DND-41 (cell line): ENCODE measurements at regions not wholly inside any gene's neighbourhood (a gene's known extent, or its start where the extent isn't known, plus 50 kb on each side); places are given as distances from the start of the nearest gene placed in this dataset.

Experiments
- CTCF ChIP-seq: IDR thresholded peaks from 2 replicates; pipeline ENCODE4 v1.5.1; 2012; ENCODE audit warnings: borderline replicate concordance, low read length, moderate library complexity, mild to moderate bottlenecking; ENCODE audit not compliant: poor library complexity, severe bottlenecking; ENCODE audit errors: extremely low read depth
- EZH2 ChIP-seq: IDR thresholded peaks from 3 replicates; pipeline ENCODE4 v1.6.1; 2012; ENCODE audit warnings: borderline replicate concordance, low read depth, mild to moderate bottlenecking, moderate library complexity, low read length, inconsistent platforms; ENCODE audit not compliant: severe bottlenecking

GRCh38 chr1:94608852-94609530 is 67.4 kb upstream of the F3 start:
- TF ChIP-seq CTCF (no peak), EZH2 (no peak)
